ENCODE measurements at regions not wholly inside any gene's neighbourhood (a gene's known extent, or its start where the extent isn't known, plus 50 kb on each side); places are given as distances from the start of the nearest gene placed in this dataset.

DNA sequence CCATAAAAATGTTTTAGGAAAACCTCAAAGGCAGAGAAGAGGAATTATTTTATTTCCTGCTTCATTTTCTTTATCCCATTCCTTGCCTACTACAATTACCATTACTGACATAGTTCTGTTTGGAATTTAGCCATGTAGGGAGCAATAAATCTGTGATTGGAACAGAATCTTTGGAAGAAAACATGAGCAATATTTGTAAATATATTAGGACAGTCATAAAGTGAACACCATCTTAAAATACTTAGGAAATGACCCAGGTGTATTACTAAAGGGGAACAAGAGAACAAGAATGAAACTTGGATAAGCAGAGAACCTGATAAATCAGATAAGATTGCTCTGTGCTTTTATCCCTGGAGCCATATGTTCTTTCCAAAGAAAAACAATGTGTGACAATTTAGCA is 1326.0 kb upstream of the FLRT2 start:
- Mint-ChIP-seq H3K9me3 (peaks cover 4% of the 10 kb centered on the region), H3K4me1 (peaks cover 11% of the 10 kb centered on the region), H3K4me3 (no peak overlapping the region), H3K27me3 (ENCODE audit: low read depth) (no peaks in the 10 kb centered on the region), H3K36me3 (ENCODE audit: low read depth) (no peaks in the 10 kb centered on the region), H3K27ac (no peak overlapping the region)
- no peak for TF ChIP-seq CTCF (IDR thresholded peaks at IDR 0.05; ENCODE audit: unreplicated experiment in 3 of 3)

DNA sequence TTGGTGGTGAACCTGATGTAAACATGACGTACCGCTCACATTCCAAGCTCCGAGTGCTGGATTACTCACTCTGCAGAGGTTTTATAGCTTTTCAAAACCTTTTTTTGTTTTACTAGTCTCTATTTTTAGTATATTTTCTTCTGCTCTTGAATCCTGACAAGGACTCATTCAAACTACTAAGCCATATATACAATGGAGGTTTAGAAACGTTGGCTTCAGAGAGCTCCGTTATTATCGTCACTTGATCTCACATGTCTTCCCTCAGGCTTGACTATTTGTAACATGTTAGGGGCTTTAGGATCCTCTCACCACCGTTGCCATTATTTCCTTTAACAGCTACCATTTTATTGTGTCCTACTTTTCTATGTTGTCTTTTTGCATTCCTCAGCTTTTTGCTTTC is 1321.5 kb upstream of the FLRT2 start:
- no peaks in the 10 kb centered on the region for H3K4me1 Mint-ChIP-seq
- H3K27ac Mint-ChIP-seq = no peak overlapping the region
- H3K9me3 Mint-ChIP-seq = peaks cover 4% of the 10 kb centered on the region
- no peak overlapping the region for H3K4me3 Mint-ChIP-seq
- H3K27me3 Mint-ChIP-seq (ENCODE audit: low read depth) = no peaks in the 10 kb centered on the region
- H3K36me3 Mint-ChIP-seq (ENCODE audit: low read depth) = no peaks in the 10 kb centered on the region
- TF ChIP-seq CTCF (IDR thresholded peaks at IDR 0.05; ENCODE audit: unreplicated experiment in 3 of 3) = no peak

GRCh38 chr14:84209031-84209430 is 1320.9 kb upstream of the FLRT2 start:
- H3K27ac Mint-ChIP-seq = no peak overlapping the region
- H3K9me3 Mint-ChIP-seq = peaks cover 4% of the 10 kb centered on the region
- no peaks in the 10 kb centered on the region for H3K27me3 Mint-ChIP-seq (ENCODE audit: low read depth)
- TF ChIP-seq CTCF (IDR thresholded peaks at IDR 0.05; ENCODE audit: unreplicated experiment in 3 of 3) = no peak
- H3K4me1 Mint-ChIP-seq = no peaks in the 10 kb centered on the region
- no peaks in the 10 kb centered on the region for H3K36me3 Mint-ChIP-seq (ENCODE audit: low read depth)
- no peak overlapping the region for H3K4me3 Mint-ChIP-seq

GRCh38 chr14:84217066-84217465 is 1312.9 kb upstream of the FLRT2 start:
- Mint-ChIP-seq H3K4me1 (no peaks in the 10 kb centered on the region), H3K4me3 (no peak overlapping the region), H3K36me3 (ENCODE audit: low read depth) (peaks cover 4% of the 10 kb centered on the region), H3K9me3 (peaks cover 22% of the 10 kb centered on the region), H3K27ac (no peak overlapping the region), H3K27me3 (ENCODE audit: low read depth) (no peaks in the 10 kb centered on the region)
- no peak for TF ChIP-seq CTCF (IDR thresholded peaks at IDR 0.05; ENCODE audit: unreplicated experiment in 3 of 3)

DNA sequence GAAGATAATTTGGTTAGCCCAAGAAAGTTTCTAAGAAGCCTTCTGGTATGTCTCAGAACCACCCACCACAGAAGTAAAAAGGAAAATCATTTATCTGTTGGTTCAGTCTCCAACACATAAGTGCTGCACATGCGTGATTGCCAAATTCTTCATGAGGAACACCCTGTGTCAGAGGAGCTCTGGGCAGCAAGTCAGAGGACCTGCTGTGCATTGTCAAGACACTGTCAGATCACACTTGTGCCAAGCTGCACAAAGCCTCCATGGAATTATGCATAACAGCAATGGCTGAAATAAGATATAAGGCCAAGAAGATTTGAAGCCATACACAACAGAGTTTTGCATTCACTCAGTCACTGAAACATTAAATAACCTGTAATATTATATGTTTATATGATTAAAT is 1304.7 kb upstream of the FLRT2 start:
- no peak overlapping the region for H3K4me3 Mint-ChIP-seq
- no peaks in the 10 kb centered on the region for H3K36me3 Mint-ChIP-seq (ENCODE audit: low read depth)
- peaks cover 14% of the 10 kb centered on the region for H3K4me1 Mint-ChIP-seq
- H3K27ac Mint-ChIP-seq = no peak overlapping the region
- no peaks in the 10 kb centered on the region for H3K27me3 Mint-ChIP-seq (ENCODE audit: low read depth)
- TF ChIP-seq CTCF (IDR thresholded peaks at IDR 0.05; ENCODE audit: unreplicated experiment in 3 of 3) = no peak
- H3K9me3 Mint-ChIP-seq = no peaks in the 10 kb centered on the region

DNA sequence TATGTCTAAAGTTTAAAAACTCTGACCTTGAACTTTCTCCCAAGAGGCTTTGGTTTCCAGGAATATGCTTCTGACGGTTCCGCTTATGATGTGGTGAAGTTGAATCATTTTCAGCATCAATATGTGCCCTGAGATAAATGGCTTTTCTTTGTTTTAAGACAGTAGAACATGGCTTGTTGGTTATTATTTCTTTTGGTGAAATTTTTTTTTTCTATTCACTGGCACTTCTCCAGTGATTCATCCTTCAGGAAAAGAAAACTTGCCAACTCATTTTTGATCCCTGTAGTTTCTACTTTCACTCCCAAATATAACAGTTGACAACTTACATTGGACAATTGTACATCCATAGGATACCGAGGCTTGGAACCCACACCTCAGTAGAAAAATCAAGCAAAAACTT is 1301.2 kb upstream of the FLRT2 start:
- Mint-ChIP-seq H3K4me1 (peaks cover 19% of the 10 kb centered on the region), H3K36me3 (ENCODE audit: low read depth) (no peaks in the 10 kb centered on the region), H3K27ac (no peak overlapping the region), H3K9me3 (no peaks in the 10 kb centered on the region), H3K27me3 (ENCODE audit: low read depth) (no peaks in the 10 kb centered on the region), H3K4me3 (no peak overlapping the region)
- no peak for TF ChIP-seq CTCF (IDR thresholded peaks at IDR 0.05; ENCODE audit: unreplicated experiment in 3 of 3)
